CD4-positive, alpha-beta T cell treated with Interleukin-4 for 1 hour (primary cell): ENCODE measurements at regions not wholly inside any gene's neighbourhood (a gene's known extent, or its start where the extent isn't known, plus 50 kb on each side); places are given as distances from the start of the nearest gene placed in this dataset.
"Not testable (repeated sequence)": the region's sequence is repeated elsewhere in the genome, so short reads cannot be mapped to it uniquely, and the experiment has no call there.

Experiments
- DNase-seq, 2 donors: peaks; one replicate each; pipeline ENCODE4 v3.0.0-alpha.2; 2020 to 2022

GRCh38 chr22:35138521-35138920 is 72.6 kb downstream of the ISX start:
- no peak for DNase-seq

GRCh38 chr22:35140879-35141745 is 75.2 kb downstream of the ISX start:
- no peak for DNase-seq

GRCh38 chr22:35148381-35148780 is 82.4 kb downstream of the ISX start:
- DNase-seq = no peak

GRCh38 chr22:35148866-35149548 is 83.0 kb downstream of the ISX start:
- DNase-seq = no peak

- peak; percentile 33 to 36 for DNase-seq
Observed at GRCh38 chr22:35150183-35151107, 84.5 kb downstream of the ISX start.

DNA sequence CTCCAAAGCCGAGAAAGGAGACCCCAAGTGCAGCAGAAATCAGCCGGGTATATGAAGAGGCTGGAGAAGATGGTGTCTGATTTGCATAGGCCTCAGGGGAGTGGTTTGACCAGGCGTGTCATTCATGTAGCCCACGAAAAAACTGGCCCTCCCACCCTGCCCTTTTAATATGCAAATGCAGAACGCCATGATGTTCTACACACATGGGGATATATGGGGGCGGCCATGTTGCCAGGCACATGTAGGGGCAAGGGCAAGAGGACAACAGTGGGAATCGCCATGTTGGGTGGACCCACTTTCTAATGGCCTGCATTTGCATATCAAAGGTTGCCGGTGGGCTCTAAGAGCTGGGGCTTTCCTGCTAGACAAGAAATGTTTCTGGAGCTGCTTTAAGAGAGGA is 86.4 kb downstream of the ISX start:
- DNase-seq = no peak

- DNase-seq = peak in 1 of 2 donors; percentile 4
Observed at GRCh38 chr22:35154937-35155387, 89.0 kb downstream of the ISX start.

- no peak for DNase-seq
Observed at GRCh38 chr22:35155403-35156025, 89.6 kb downstream of the ISX start.

GRCh38 chr22:35156945-35157344 is 91.0 kb downstream of the ISX start:
- DNase-seq = no peak

GRCh38 chr22:35158336-35158735 is 92.4 kb downstream of the ISX start:
- DNase-seq = no peak

- DNase-seq = no peak
Observed at GRCh38 chr22:35159343-35159742, 93.4 kb downstream of the ISX start.

GRCh38 chr22:35160268-35160667 is 94.3 kb downstream of the ISX start:
- no peak for DNase-seq

DNA sequence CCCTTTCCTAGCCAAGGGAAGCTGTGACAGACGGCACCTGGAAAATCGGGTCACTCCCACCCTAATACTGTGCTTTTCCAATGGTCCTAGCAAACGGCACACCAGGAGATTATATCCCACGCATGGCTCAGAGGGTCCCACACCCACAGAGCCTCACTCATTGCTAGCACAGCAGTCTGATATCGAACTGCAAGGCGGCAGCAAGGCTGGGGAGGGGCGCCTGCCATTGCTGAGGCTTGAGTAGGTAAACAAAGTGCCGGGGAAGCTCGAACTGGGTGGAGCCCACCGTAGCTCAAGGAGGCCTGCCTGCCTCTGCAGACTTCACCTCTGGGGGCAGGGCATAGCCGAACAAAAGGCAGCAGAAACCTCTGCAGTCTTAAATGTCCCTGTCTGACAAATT is 91.4 kb upstream of the HMGXB4 start:
- not testable (repeated sequence) for DNase-seq

DNA sequence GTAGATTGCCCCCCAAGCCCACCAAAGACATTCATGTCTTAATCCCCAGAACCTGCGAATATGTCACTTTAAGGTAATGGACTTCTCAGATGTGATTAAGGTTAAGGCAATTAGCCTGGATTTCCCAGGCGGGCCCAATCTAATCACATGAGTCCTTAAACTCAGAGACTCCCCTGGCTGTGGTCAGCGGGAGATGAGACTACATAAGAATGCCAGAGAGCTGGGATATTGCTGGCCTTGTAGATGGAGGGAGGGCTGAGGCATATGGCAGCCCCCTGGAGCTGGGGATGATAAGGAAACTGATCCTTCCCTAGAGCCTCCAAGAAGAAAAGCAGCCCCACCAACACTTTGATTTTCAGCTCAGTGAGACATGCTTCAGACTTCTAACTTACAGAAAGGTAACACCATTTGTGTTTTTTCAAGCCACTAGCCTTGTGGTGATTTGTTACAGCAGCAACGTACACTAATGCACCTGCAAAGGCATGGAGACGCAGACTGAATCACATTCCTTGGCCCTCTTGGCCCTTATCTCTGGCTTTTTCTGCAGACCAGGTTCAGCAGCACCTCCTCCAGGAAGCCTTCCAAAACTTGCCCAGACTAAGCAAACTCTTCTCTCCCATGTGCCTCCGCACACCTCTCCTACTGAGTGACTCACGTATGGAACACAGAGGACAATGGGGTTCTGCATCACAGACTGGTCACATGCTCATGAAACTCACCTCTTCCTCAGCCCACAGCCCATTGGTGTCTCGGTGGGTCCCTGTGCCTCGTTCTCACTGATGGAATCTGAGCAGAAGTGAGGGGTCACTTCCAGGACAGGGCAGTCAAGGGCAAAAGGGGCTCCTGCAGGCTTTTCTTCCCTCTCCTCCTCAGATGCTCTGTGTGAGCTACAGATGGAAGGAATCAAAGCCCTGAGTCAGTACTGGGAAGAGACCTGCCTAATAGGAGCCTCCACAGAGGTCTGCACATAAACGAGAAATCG is 86.3 kb upstream of the HMGXB4 start:
- DNase-seq = no peak

GRCh38 chr22:35172442-35172841 is 84.9 kb upstream of the HMGXB4 start:
- DNase-seq = no peak

- DNase-seq = no peak
Observed at GRCh38 chr22:35173655-35174054, 83.6 kb upstream of the HMGXB4 start.

- no peak for DNase-seq
Observed at GRCh38 chr22:35174401-35175038, 82.8 kb upstream of the HMGXB4 start.

- DNase-seq = no peak
Observed at GRCh38 chr22:35175392-35175791, 81.9 kb upstream of the HMGXB4 start.

- DNase-seq = no peak
Observed at GRCh38 chr22:35177811-35178210, 79.5 kb upstream of the HMGXB4 start.

- no peak for DNase-seq
Observed at GRCh38 chr22:35178446-35178845, 78.8 kb upstream of the HMGXB4 start.

DNA sequence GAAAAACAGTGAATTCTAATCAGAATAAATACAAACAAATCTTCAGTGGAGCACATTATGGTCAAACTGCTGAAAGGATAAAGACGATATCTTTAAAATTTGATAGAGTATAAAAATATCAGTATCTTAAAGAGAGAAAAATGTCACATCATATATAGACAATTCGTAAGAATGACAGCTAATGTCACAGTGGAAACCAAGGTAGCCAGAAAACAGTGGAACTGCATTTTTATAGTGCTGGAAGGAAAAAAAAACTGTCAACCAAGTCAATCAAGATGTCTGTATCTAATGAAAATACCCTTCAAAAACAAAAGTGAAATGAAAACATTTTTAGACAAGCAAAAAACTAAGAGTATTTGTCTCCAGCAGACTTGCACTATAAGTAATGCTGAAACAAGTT is 73.4 kb upstream of the HMGXB4 start:
- no peak for DNase-seq
